NCI-H2196 (cell line): ENCODE measurements at regions not wholly inside any gene's neighbourhood (a gene's known extent, or its start where the extent isn't known, plus 50 kb on each side); places are given as distances from the start of the nearest gene placed in this dataset.
"Not testable (repeated sequence)": the region's sequence is repeated elsewhere in the genome, so short reads cannot be mapped to it uniquely, and the experiment has no call there.

Experiments
- DNase-seq: peaks from one replicate; lab custom pipeline; 2025; ENCODE audit not compliant: unreplicated experiment; lab: John Stamatoyannopoulos, UW

DNA sequence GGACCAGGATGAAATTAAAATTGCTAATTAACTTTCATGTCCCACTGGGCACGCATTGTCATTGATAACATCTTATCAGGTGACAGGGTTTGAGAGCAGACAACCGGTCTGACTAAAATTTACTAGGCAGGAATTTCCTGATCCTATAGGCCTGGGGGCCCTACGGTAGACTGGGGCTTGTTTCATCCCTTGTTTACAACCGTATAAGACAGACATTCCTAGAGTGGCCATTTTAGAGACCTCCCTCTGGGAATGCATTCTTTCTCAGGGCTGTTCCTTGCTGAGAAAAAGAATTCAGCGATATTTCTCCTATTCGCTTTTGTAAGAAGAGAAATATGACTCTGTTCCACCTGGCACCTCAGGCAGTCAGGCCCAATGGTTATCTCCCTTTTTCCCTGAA is 1737.8 kb upstream of the ACO1 start:
- not testable (repeated sequence) for DNase-seq

DNA sequence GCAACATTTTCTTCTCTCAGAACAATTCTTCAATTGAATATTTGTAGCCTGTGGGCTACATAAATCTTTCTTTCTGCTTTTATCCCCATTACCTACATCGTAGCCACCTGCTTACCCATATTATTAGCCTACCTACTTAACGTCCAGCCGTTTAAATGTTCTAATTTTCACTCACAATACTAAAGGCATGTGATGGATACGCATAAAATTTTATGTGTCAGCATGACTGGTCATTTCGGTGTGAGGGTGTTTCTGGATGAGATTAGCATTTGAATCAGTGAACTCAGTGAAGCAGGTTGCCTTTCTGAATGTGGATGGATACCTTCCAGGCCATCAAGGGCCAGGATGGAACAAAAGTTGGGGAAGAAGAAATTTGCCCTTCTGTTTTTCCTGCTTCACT is 1722.5 kb upstream of the ACO1 start:
- DNase-seq, result no peak

DNA sequence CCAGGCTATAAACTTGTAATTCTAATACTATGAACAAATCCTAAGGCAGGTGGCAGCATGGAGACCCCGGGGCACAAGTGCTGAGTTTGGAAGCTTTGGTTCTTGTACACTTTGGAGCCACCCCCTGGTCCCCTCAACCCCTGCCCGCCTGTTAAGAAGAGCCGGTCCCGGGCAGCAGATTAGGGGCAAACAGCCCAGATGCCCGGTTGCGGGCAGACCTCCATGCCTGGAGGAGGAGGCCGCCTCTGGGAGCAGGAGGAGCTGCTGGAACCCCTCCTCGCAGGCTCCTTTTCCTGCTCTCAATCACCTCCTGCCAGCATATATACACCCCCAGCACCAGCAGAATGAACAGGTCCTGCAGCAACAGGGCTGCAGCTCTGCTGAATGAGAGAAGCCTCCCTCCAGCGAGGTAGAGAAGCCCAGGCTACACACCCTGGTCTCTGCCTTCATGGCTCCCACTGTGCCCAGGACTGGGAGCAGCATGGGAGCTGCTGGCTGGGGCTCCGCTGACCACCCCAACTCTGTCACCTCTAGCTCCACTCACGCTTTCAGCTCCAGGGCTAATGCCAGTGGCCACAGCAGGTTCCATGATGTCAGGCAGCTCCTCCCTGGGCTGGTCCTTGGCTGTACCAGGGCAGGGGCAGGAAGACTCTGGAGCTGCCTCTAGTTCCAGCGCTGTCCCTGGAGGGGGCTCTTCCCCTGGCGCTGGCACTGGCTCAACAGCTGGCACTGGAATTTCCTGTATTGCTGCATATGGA is 1713.5 kb upstream of the ACO1 start:
- no peak for DNase-seq

DNA sequence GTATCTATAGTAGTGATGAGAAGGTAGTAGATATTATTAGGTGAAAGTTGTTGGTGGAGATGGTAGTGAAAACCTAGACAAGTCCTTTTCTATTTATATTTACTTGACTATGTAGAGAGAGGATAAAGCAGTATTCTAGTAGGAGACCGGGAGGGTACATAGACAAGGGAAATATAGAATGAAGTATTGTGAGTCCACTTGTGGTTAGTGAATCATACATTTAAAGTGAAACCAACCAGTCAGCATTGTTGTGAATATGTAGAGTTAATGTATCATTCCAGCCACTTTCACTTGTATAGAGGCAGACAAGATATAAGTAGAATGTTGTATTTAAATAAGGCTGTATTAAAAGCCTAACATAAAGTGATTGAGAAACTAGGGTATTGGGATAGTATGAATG is 1711.3 kb upstream of the ACO1 start:
- DNase-seq, result no peak

DNA sequence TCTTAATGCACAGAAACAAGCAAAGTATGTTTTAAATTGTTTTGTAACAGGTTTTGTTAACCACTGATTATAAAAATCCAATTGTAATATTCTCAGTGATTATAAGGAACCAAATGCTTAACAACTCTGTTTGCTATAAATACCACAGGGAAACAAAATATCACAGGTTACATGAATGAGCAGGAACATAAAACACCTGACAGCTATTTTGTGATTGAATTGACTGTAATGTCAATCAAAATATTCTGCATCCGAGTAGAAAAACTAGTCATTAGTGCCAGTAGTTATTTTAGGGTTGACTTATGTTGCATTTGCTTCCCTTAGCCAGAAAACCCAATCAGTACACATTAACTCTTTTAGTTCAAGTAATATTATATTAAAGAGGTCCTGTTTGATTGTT is 1707.8 kb upstream of the ACO1 start:
- DNase-seq, result no peak

DNA sequence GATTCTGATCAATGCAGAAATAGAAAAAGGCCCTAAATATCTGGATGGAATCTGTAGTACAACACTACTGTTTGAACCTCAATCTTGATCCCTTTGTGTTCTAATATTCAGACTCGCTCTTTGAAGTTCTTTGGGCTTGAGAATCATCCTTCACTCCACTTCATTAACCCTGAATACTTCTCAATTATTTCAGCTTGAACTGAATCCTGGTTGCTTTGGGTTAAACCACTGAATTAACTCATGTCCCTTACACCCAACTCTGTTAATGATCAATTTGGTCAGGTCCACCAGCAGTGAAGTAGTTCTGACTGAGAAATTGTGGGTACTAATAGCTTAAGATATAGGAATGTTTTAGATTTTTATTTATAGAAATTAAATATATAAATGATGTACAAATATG is 1707.2 kb upstream of the ACO1 start:
- no peak for DNase-seq

DNA sequence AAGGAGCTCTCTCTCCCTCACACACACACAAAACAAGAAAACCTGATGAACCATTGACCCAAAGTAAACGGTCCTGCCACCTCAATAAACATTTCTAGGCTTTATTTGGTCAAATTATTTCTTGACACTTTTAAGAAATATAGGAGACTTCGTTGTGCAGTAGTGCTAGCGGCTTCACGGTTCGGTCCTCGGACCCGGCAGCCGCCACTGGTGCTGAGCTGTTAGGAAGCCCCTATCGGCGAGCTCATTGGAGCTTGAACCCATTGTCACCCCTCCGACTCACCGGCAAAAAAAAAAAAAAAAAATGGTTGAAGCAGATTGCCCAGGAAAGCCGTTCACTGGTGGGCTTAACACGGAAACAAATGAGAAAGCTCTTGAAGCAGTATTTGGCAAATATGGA is 1695.6 kb upstream of the ACO1 start:
- no peak for DNase-seq

DNA sequence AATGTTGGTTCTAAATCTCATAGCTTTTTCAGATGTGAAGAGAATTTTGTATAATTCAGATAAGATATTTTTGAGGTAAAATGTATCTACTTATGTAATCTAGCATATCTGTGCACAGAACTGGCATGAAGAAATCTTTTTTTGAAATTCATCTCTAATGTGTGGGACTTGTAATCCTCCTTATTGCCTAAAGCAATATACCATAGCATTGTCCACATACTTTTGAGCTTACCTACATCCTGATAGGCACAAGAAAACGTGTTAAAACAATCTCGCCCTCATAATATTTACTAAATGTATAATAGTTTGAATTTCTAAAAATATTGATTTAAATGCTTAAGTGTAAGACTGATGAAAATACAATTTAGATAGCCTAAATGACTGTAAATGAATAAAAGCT is 1686.5 kb upstream of the ACO1 start:
- no peak for DNase-seq

DNA sequence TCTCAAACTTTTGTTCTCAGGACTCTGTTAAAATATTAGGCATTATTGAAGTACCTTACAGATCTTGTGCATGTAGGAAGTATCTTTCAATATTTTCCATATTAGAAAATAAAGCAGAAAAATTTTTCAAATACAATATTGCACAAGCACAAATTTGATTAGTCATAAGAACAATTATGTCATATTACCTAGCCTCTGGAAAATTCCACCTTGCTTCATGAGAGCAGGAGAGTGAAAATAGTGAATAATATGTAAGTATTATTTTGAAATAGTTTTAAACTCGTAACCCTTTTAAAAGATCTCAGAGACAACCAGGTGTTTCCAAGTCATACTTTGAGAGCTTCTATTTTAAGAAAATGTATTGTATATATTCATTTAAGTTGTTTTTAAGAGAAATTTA is 1672.9 kb upstream of the ACO1 start:
- no peak for DNase-seq

DNA sequence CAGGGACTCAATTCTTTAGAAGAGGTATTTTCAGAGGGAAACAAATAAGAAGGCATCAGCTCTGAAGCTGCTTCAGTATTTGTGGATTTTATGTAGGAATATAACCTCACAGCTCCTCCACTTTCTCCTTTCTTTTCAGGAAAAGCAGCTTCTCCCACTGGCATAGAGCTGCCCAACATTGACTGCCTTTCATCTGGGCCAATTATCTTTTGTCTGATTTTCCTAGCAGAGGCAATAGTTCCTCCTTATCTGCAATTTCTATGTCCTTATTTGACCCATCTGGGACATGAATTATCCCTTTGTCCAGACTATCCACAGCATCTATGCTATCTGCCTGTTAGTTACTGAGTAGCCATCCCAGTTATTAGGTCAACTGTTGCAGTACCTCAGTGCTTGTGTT is 1671.2 kb upstream of the ACO1 start:
- no peak for DNase-seq

DNA sequence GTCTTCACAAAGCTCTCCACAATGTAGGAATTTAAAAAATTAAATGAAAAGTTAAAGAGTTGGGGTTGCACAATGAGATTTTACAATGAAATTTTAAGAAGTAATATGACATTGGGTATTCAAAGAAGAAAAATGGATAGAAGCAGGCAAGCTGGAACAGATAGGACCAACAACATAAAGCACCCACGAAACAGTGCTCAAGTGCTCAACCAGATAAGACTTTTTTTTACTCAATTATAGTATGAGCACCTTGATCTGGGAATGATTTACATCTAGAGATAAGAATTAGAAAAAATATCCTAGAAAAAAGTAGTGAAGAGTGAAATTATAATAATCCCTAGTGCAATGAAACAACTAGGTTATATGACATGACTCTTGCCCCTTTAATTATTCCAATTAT is 1670.1 kb upstream of the ACO1 start:
- no peak for DNase-seq

DNA sequence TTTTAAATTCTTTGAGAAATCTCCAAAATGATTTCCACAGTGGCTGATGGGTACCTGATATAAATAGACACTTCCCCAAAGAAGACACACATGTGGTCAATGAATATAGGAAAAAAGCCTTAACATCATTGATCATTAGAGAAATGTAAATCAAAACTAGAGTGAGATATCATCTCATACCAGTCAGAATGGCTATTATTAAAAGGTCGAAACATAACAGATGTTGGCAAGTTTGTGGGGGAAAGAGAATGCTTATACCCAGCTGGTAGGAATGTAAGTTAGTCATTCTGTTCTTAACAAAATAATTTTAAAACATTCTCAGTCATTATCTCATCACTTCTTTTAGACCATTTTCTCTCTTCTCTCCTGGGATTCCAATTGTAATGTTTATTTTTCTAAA is 1666.0 kb upstream of the ACO1 start:
- no peak for DNase-seq

DNA sequence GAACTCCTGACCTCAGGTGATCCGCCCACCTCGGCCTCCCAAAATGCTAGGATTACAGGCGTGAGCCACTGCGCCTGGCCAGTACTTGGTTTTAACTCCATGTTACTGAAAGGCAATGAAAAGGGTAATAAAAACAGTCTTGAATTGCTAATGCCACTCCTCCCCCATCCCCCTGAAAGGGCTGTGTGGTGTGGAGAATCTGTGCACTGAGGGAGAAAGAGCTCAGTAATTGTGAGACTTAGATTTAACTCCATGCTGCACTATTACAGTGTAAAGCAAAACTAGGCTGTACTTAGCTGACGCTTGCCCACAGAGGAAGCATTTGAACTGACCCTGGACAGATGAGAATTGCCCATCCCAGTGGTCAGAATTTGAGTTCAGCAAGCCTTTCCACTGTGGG is 1662.4 kb upstream of the ACO1 start:
- no peak for DNase-seq

DNA sequence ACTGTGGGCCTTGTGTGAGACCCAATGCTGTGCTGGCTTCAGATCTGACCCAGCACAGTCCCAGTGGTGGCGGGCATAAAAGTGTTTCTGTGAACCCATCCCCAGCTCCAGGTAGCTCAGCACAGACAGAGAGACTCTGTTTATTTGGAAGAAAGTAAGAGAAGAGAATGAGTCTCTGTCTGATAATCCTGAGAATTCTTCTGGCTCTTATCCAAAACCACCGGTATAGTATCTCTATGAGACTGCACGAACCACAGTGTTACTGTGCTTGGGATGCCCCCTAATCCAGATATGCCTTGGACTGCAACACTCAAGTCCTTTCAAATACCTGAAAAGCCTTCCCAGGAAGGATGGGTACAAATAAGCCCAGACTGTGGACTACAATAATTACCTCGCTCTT is 1660.8 kb upstream of the ACO1 start:
- DNase-seq, result no peak

DNA sequence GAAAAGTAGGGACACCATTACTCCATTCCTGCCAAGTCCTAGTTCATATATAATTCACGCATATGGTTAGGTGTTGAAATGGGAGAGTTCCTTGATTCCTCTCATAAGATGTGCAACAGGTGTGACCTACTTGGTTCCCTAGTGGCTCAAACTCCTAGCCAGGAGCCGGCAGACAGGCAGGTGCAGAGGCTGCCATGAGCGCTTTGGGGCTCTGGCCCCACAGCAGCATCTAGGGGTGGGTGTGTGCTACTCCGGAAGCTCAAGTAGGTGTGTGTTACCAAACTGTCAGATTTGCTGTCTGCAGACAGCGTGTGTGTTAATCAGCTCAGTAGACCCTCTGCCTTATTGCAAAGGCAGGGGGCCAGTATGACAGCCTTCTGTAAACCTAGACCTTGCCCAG is 1652.4 kb upstream of the ACO1 start:
- DNase-seq, result no peak

DNA sequence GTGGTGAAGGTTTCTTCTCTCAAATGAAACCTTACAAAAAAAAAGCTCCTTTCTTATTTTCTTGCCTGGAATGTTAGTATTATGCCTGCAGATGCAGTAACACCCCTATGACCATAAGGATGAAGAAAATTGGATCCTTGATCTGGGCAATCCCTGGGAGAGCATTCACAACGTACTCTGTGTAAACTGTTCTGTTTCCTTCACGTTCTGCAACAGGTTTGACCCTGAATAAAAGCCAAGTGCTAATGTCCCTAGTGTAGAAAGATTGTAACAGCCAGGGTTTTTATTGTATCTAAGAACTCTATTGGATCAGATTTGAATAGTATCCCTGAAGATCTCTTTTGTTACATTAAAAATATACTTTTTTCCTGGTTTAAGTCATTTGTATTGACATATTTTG is 1639.6 kb upstream of the ACO1 start:
- no peak for DNase-seq

DNA sequence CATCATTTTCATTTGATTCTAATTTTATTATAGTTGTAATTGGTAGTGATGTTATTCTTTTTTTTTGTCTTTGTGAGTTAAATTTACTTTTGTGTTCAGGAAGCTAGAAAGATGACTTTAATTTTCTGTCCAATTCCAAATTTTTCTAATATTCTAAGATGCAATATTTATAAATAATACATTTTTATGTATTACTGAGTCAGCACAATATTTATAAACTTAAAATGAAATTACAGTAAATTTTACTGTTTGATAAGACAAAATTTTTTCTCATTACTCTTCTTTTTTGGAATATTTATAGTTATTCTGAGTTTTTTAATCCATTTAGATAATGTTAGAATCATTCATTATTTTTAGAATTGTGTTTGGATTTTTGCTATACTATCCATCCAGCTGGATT is 1637.9 kb upstream of the ACO1 start:
- no peak for DNase-seq

DNA sequence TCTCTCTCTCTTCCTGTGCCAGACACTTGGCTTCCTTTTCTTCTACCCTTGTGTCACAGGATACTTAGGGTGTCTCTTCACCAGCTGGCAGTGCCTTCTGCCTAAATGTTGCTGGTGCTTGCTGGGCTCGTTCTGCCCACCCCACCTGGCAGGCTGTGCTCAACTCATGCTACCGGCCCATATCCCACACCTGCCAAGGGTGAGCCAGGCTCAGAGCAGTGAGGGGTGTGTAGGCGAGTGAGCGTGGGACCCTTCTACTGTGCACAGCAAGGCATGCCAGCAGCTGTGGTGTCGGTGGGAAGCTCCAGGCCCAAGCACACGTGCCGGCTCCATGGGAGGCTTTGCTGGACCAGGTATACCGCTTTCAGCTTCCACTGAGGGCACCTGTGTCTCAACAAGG is 1626.7 kb upstream of the ACO1 start:
- DNase-seq, result no peak

DNA sequence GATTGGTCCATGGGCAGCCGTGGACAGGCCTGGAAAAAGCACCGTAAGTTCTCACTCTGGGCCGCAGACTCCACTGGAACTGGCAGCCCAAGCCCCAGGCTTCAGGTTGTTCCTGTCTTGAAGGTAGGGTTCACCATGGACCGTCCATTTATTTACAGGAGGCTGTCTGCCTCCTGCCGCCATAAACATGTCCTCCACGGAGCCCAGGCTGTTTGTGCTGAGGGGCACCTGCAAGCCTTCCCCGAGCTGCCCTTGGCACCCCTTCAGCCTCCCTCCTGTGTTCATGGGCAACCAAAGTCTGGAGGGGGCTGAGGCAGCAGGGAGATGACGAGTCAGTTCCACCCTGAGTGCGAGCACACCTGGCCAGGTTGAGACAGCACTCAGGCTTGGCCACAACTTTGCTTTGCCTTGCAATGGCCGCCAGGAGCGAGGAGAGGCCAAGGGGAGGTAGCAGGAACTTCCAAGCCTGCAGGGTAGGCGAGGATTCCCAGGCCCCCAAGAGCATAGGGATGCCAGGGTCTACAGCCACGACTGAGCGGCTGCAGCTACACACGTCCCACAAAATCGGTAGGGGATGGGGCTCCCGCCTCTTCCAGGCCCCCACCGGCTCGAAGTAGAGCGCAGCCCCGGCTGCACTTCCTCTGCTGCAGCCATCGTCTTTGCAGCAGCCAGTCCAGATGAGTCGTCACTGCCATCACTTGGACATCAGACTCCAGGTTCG is 1625.6 kb upstream of the ACO1 start:
- no peak for DNase-seq

DNA sequence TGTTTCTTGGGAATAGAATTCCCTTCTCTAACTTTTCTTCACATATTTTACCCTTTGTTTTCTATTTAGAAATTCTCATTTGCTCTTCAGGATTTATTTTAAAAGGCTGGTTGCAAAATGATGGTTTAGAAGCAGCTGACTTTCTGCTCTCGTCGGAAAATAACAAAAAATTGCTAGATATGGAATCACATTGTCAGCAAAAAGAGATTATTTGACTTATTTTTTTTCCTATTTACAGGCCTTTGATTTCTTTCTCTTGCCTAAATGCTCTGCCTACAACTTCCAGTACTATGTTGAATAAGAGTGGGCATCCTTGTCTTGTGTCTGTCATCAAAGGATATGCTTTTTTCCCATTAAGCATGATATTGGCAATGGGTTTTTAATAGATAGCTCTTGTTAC is 1619.1 kb upstream of the ACO1 start:
- no peak for DNase-seq

DNA sequence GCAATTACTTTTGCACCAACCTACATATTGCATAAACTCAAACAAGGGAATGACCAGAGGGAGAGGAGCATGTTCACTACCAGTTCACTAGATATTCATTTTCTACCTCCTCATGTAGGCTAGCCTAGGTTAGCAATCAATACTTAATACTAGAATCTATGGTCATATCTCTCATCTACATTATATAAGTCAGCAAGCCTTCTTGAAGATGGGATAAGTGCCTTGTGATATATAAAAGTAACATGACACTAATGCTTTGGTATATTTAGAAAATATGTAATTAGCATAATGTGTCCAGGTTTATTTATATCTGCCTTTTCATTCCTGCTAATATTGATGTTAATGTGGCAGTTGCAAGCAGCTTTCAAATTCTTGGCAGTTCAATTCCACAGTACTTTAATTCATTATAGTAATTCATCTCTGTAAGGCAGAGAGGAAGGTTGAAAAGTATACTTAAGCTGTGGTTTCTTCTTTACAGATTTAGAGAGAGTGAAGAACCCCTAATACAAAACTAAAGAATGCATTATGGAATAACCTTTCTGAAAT is 1613.2 kb upstream of the ACO1 start:
- DNase-seq, result no peak

DNA sequence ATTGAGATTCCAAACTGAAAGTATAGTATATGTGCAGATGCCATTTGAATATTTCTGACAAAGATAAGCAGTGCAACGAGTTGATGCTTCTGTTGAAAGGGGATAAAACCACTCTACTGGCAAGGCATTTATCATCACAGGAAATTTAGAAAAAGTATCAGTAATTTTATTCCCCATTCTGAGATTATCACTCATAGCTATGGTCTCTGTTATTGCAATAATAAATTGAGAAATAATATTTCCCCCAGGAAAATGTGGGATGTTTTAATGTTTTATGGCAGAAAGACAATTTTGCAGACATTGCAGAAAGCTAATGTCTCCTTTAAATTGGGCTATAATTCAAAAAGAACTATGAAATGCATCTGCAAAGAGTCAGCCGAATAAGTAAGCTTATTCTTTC is 1612.7 kb upstream of the ACO1 start:
- DNase-seq, result no peak

DNA sequence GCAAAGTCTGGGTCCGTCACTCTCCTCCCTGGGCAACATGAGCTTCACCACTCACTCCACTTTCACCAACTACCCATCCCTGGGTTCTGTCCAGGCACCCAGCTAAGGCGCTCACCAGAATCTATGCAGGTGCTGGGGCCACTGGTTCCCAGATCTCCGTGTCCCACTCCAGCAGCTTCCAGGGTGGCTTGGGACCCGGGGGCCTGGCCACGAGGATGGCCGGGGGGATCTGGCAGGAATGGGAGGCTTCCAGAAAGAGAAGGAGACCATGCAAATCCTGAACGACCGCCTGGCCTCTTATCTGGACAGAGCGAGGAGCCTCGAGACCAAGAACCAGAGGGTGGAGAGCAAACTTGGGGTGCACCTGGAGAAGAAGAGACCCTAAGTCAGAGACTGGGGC is 1611.0 kb upstream of the ACO1 start:
- no peak for DNase-seq
